Skin epidermis (tissue), 12 donors: ENCODE measurements at regions not wholly inside any gene's neighbourhood (a gene's known extent, or its start where the extent isn't known, plus 50 kb on each side); places are given as distances from the start of the nearest gene placed in this dataset.
A peak's percentile ranks its signal among the peaks of the same experiment; 100 is the strongest.

Experiments
- H3K27ac ChIP-seq, 21 experiments: fragments of 200-600 bp; sonication (generic) in 11 of 21; one replicate each; pipeline ENCODE4 v1.5.0; 2020; ENCODE audit warnings: mild to moderate bottlenecking in 3 of 21, inconsistent platforms in 2 of 21, moderate library complexity in 2 of 21
- H3K4me3 ChIP-seq, 7 experiments: fragments of 200-600 bp; sonication (generic) in 2 of 7; one replicate each; pipeline ENCODE4 v1.5.0; 2020; ENCODE audit warnings: inconsistent platforms in 2 of 7, mild to moderate bottlenecking in 2 of 7, moderate library complexity in 1 of 7

DNA sequence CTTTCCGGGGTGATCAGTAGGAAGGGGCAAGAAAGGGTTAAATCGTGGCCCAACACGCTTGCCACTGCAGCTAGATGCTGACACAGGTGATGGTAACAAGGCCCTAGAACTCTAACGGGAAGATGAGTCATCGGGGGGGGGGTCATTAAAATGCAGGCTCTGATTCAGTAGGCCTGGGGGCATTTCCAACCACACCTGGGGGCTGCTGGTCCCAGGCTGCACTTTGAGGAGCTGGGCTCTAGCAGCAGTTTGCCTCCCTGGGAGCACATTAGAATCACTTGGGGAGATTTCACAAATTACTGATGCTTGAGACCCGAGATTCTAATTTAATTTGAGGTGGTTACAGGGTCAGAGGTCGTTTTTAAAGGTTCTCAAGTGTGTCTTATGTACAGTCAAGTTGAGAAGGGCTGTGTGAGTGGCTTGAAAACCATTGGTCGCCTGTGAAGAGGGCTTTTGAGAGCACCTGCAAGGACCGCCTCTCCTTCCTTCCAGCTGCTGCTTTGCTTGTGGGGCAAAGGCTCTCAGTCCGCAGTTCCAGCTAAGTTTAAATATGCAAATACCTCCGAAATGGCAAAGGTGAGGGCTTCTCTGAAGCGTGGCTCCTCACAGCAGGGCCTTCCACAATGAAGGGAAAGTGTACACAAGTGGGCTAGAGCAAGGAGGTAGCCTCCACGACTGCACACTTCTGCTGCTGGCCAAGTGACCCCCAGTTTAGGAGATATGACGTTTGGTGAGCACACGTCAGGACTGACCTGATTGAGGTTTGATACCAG lies 84.2 kb upstream of the KCNK12 start:
- H3K4me3 ChIP-seq: no peak overlapping the region
- H3K27ac ChIP-seq: no peak overlapping the region

DNA sequence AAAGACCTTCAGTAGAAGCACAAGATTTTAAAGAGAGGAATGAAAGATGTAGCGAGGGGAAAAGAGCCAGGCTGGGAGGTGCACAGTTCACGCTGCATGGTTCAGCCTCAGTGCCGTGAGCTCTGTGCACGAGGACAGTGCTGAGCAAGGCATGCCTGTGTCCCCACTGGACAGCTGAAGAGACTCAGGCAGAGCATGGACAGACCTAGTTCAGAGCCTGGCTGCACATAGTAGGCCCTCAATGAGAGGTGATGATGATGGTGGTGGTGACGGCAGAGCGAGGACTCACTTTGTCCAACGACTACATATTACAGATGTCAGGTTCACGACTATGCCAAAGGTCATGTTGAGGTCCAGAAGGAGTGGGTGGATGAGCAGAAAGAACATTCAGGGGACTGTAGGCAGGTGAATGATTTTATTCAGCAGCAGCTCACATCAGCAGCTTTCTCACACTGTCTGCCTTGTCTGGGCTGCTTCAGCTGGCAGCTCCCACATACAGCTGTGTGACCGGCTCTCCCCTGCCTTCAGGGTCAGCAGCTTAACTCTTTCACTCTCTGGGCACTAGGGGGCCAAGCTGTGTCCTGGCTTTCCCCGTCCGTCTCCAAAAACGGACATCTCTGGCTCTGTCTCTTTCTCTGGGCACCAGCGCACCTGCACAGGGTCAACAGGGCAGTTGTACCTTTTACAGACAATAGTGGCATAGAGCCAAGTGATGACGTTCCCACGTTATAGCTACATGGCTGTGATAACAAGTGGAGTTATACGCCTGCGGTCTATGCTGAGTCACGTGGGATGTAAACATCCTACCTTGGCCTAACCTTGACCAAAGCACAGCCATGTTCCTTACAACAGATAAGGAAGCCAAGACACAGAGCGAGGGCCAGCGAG lies 83.4 kb upstream of the KCNK12 start:
- no peak overlapping the region for H3K27ac ChIP-seq

DNA sequence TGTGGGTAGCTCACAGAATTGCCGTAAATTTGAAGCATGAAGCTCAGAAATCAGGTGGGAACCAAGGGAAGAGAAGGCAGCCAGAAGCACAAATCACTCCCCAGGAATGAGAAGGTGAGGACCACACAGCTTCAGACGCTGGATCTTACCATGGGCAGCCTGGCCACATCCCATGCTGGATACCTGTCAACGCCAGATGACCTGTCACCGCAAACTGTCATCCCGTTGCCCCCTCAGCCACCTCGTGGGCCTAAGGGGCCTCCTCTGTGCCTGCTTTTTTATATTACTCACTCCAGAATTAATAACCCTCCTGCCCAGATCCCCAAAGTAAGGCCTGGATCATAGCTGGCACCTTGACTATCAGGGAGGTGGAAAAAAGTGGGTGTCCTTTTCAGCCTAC lies 82.3 kb upstream of the KCNK12 start:
- H3K4me3 ChIP-seq: no peak overlapping the region
- no peak overlapping the region for H3K27ac ChIP-seq

More for the DNA sequence above, 83.4 kb upstream of the KCNK12 start:
- no peak overlapping the region for H3K4me3 ChIP-seq

DNA sequence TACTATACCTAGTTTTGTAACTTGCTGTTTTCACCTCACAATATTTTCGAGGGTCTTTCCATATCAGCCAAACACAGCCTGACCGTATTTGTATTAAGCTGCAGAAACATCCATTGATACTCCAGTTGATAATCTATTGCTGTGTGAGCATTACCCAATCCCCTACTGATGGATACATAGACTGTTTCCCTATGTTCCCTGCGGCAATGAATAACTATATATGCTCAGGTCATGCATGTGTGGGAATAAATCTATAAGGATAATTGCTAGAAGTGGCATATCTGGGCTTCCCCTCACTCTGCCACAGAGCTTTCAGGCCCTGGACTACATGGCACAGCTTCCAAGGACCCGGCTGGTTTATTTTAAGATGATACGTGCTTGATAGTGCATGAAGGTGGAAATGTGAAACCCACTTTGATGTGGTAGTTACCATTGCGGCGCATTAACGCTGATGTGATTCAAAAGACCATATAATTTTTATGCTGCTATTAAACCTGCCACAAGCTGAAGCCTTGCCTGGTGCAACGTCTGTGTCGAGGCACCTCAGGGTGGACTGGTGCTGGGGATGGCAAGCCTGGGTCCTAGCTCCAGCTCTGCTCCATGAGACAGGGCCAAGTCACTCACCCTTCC lies 81.4 kb upstream of the KCNK12 start:
- H3K4me3 ChIP-seq: no peak overlapping the region
- H3K27ac ChIP-seq: no peak overlapping the region

DNA sequence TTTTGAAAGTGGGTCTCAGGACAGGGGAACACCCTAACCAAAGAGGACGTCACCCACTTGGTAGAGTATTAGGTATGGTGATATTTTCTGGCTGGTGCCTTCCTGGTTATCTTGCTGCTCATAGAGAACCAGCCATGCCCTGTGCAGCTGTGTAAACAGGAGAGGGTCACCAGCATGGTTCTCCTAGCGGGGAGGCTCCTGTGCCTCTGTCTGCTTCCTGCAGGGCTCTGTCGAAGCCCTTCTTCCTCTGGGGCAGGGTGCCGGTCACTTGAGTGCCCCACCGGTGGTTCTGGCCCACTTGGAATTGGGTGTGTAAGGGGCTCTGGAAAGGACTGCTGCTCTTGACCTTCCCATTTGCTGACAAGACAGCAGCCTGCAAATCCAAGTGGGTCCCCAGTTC lies 80.5 kb upstream of the KCNK12 start:
- no peak overlapping the region for H3K27ac ChIP-seq

DNA sequence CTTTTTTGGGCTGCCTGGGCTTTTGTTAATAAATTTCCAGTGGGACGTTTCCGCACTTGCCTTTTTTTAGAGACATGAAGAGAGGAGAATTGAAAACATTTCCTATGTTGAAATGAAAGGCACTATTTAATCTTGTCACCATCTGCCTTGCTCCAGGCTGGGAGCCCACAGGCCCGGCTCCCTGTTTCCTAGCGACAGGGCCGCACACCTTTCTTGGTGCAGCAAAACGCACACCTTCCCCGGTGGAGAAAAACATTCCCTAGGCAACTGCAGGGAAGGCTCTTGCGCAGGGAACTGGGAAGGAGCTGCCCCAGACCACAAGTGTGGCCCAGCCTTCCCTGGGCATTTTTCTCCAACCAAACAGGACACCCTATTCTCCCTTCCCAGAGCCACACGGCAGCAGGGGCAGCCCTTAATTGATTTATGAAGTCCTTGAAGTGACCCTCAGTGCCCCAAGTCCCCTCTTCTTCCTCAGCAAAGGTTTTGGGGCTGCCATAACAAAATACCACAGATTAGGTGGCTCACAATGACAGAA lies 79.3 kb upstream of the KCNK12 start:
- no peak overlapping the region for H3K27ac ChIP-seq
- H3K4me3 ChIP-seq: no peak overlapping the region

More for the DNA sequence above, 80.5 kb upstream of the KCNK12 start:
- no peak overlapping the region for H3K4me3 ChIP-seq

DNA sequence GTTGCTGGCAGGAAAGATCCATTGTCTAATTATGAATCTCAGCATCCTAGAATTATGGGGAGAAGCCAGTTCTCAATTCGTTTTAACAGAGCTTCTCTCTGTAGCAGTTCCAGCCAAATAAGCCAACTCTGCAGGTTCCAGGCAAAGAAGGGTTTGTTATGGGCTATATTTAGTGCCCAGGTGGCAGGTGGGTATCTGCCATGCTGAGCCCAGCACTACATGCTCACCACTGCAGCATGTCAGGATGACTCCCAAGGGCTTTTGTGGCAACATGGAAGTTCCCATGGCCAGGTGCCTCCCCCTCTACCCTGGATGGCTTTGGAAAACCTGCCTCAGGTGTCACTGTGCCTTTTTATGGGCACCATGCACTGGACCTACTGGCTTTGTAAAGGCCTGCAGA lies 74.5 kb upstream of the KCNK12 start:
- no peak overlapping the region for H3K27ac ChIP-seq
- H3K4me3 ChIP-seq: no peak overlapping the region

DNA sequence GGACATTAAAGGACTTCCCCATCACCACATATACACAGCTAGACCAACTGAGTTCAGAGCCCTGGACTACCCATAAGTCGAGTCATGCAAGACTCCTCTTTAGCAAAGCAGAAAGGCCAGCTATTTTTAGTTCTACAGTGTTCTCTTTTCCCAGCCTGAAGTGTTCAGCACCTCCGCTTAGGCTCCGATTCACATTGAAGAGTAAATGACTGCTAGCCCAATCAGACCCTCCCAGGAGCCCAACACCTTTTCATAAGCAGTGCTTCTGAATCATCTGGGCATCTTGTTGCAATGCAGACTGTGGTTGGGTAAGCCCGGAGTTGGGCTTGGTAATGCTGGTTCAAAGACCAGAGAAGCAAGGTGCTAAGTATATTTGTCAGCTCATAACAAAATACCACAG lies 73.6 kb upstream of the KCNK12 start:
- Histone ChIP-seq H3K4me3 (no peak overlapping the region), H3K27ac (no peak overlapping the region)

DNA sequence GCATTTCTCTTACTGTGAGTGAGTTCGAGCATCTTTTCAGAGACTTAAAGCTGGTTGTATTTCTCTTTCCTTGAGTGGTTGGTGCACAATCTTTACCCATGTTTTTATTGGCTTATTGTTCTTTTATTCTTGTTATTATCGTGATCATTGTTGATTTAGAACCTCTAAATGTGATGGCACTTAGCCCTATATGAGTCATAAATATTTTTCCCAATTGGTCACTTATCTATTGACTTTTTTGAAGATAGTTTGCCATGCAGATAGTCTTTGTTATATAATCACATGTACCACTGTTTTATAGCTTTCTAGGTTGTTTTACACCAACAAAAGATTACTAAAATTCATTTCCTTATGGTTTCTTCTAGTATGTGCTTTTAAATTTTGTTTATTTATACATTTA lies 70.6 kb upstream of the KCNK12 start:
- Histone ChIP-seq H3K4me3 (no peak overlapping the region), H3K27ac (no peak overlapping the region)

DNA sequence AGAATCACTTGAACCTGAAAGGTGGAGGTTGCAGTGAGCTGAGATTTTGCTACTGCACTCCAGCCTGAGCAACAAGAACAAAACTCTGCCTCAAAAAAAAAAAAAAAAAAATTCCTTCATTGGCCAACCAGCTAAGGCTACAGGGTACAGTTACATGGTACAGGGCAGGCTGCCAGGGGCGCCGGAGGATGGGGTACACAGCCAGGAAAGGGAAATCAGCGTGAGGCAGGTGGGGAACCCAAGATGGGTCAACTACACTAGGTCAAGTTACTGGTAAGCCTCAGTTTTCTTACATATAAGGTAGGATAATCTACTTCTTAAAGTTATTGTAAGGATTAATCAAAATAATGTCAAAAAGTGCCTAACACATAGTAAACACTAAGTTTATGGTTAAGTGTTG lies 69.6 kb upstream of the KCNK12 start:
- Histone ChIP-seq H3K4me3 (no peak overlapping the region), H3K27ac (no peak overlapping the region)

DNA sequence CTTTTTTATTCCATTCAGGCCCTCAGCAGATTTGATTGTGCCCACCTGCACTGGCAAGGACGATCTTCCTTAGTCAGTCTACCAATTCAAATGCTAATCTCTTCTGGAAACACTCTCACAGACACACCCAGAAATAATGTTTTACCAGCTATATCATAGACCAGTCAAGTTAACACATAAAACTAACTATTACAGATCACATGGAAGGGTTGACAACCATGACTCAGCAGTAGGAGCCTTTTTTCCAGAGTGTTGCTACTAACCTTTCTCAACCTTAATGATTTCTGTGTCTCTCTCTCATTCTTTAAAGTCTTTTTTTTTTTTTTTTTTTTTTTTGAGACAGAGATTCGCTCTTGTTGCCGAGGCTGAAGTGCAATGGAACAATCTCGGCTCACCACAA lies 68.7 kb upstream of the KCNK12 start:
- H3K4me3 ChIP-seq: no peak overlapping the region
- no peak overlapping the region for H3K27ac ChIP-seq

DNA sequence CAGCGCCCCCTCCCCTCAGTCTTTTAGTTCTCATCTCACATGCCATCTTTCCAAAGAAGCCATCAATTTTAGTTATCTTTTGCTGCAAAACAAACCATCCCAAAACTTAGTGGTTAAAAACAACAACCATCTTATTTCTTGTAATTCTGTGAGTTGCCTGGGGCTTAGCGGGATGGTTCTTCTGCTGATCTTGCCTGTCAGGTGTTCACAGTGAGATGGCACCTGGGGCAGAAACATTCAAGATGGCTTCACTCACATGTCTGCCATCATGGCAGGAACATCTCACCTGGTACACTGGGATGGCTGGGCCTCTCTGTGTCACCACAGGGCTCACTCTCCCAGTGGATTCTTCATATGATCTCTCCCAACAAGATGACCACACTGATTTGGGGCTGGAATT lies 67.6 kb upstream of the KCNK12 start:
- no peak overlapping the region for H3K27ac ChIP-seq
- H3K4me3 ChIP-seq: no peak overlapping the region

DNA sequence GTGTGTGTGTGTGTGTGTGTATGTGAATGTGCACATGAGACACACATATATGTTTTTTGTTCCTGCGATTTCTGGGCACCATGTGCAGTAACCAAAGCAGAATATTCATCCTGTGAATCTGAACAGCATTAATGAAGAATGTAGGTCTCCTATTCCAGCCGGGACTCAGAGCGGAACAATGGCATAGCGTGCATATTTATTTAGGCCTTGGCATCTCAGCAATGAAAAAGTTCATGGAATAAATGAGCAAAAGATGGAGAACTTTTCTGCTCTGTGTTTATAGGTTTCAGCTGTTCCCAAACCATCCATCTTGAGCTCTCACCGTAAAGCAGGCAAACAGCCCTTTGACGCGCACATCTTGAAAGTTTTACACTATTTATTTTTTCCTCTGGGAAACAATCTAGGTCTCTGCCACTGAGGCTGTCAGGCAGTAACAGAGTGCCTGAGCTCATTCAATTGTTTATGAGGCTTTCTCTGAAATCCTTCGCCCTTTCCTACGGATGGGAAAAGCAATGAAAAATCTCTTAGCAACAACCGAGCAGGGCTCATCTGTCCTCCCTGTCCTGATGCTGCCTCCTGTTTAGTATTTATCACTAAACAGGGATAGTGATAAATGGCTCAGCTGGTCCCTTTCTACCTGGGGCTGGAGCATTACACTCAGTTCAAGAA lies 65.9 kb upstream of the KCNK12 start:
- peak overlapping the region in 1 of 21 experiments; percentile 44 for H3K27ac ChIP-seq
- H3K4me3 ChIP-seq: no peak overlapping the region

DNA sequence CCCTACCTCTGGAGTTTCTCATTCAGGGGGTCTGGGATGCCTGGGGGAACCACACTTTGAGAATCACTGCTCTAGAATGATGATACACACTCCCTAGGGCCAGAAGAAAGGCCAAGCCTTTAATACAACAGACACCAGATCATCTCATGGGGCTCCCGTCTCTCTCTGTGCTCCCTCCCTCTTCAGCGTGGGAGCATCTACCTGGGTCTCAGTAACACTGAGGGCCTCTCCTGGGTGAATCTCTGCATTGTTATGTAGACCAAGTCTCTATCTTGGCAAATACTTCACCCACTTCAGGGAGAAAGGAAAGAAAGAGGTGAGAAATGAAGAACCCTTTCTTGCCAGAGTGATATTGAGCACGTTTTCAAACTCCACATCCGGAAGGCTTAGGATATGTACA lies 65.4 kb upstream of the KCNK12 start:
- H3K4me3 ChIP-seq: no peak overlapping the region
- H3K27ac ChIP-seq: peak overlapping the region in 1 of 21 experiments; percentile 44

DNA sequence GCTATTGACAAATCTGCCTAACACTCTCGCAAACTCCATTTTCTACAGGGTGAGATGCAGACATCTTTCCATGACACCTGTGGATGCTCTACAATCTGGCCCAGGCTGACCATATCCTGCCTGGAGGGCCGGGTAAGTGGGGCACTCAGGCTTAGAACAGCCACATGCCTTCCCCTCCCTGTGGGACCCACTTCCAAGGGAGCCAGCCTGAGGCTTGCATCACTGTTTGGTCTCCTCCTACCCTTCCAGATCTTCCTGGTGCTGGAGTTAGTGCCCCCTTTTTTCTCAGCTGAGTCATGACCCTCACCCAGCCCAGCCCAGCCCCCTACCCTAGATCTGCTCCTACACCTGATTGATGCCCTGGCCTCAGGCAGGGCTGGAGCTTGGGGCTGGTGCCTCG lies 62.0 kb upstream of the KCNK12 start:
- Histone ChIP-seq H3K4me3 (no peak overlapping the region), H3K27ac (no peak overlapping the region)

DNA sequence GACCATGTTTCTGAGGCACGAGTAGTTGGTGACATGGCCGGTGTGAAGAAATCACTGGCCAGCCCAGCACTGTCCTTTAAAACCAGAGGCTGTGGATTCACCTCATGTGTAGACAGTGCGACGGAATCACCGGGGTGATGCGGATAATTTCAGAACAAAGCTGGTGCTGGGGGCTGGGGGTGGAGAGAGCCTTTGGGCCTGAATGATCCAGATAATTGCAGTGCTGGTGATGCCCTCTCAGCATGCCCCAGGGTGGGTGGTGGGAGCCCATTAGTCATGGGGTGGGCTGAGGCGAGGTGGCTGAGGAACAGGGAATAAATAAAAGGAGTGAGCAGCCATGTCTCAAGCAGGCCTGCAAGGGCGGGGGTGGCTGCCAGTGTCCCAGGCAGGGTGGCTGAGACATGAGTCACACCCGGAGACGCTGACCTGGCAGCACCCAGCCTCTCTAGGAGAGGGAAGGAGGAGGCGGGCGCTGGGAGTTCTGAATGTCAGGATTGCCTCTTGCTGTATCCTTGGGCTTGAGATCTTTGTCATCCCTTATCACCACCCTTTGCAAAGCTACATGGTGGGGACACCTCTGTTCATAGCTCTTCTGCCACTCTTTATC lies 61.1 kb upstream of the KCNK12 start:
- Histone ChIP-seq H3K4me3 (no peak overlapping the region), H3K27ac (peak overlapping the region in 1 of 21 experiments; percentile 35)

DNA sequence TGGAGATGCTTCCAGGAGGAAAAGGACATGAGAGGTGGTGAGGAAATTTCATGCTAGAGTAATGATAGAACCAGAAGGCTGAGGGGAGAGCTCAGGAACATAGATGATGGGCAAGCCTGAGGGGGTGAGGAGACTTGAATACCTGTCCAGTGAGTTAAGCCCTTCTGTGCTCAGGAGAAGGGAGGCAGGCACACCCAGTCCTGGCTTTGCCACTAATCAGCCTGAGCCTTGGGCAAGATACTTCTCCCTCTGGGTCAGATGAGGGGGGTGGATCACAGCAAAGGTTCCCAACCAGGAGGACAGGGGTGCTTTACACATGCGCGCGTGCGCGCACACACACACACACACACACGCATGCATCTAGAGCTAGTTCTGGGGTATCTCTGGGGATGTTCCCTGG lies 60.5 kb upstream of the KCNK12 start:
- no peak overlapping the region for H3K4me3 ChIP-seq
- peak overlapping the region in 1 of 21 experiments; percentile 35 for H3K27ac ChIP-seq

DNA sequence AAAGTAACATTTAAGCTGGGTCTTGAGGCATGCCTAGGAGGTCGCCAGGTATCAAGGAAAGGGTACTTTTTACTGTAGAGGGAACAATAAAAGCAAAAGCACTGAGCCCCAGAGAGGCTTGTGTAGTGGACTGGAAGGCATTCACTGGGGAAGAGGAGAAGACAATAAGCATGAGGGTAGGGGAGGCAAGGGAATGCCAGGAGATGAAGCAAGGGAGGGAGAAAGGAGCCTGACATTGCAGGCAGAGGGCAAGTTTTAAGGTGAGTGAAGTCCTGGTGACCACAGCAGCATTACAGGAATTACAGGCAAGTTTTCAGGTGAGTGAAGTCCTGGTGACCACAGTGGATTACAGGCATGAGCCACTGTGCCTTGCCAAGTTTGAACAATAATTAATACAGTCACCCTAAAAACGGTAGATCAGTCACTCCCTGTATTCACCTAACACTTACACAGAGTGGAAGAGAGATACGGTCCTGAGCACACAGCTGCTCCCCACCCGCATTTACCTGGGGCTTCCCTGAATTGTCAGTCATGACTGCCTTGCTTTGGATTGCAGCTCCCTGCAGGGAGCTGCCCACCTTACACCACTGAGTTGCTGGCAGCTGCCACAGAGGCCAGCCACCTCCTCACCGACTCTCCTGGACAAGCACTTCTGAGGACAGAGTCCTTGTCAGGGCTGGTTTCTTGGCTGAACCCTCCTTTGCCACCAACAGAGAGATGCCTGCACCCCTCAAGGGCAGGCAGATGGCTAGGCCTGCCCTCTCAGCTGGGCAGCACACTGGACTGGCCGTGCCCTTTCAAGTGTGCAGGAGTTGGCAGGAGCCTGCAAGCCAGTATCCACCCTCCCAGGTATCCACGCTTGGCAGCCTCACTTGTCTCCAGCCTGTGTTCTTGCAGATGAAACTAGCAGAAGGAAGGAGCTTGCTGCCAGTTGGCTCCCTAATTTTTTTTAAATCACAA lies 59.0 kb upstream of the KCNK12 start:
- Histone ChIP-seq H3K27ac (no peak overlapping the region), H3K4me3 (no peak overlapping the region)
